ENCODE measurements at regions not wholly inside any gene's neighbourhood (a gene's known extent, or its start where the extent isn't known, plus 50 kb on each side); places are given as distances from the start of the nearest gene placed in this dataset.

DNA sequence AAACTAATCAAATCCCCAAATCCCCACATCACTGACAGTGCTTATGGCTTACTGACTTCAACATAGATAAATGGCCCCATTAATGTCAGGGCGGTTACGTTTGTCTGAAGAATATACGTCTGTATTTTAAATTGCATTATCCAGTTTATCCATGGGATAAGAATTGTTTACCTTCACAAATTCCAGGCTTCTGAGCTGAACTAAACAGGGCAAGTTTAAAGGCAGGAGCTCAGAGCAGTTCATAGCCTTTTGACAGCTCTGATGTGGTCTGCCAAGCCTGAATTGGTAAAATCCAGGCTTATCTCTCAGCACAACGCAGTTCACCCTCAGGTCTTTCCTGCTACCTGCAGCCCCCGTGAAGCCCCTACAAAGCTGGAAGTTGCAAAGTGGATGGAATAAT is 79.5 kb upstream of the GREM2 start:
- TF ChIP-seq JUN (IDR thresholded peaks at IDR 0.05; ENCODE audit: borderline replicate concordance, low read depth, low read length) (no peak), JUN (CRISPR knock-in tag; IDR thresholded peaks at IDR 0.05; ENCODE audit: borderline replicate concordance) (no peak)
- TF ChIP-seq, protein P1, sequence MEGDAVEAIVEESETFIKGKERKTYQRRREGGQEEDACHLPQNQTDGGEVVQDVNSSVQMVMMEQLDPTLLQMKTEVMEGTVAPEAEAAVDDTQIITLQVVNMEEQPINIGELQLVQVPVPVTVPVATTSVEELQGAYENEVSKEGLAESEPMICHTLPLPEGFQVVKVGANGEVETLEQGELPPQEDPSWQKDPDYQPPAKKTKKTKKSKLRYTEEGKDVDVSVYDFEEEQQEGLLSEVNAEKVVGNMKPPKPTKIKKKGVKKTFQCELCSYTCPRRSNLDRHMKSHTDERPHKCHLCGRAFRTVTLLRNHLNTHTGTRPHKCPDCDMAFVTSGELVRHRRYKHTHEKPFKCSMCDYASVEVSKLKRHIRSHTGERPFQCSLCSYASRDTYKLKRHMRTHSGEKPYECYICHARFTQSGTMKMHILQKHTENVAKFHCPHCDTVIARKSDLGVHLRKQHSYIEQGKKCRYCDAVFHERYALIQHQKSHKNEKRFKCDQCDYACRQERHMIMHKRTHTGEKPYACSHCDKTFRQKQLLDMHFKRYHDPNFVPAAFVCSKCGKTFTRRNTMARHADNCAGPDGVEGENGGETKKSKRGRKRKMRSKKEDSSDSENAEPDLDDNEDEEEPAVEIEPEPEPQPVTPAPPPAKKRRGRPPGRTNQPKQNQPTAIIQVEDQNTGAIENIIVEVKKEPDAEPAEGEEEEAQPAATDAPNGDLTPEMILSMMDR (IDR thresholded peaks at IDR 0.05 in 2 of 3, conservative IDR thresholded peaks at IDR 0.05 in 1 of 3; ENCODE audit: insufficient read depth in 2 of 3, low read depth in 1 of 3, low read length in 3 of 3), result no peak

All from K562 (cell line).